GM18873 (cell line): ENCODE measurements at regions not wholly inside any gene's neighbourhood (a gene's known extent, or its start where the extent isn't known, plus 50 kb on each side); places are given as distances from the start of the nearest gene placed in this dataset.

ENCODE experiments used
- ATAC-seq: cut with Tn5 transposase; IDR thresholded peaks from one replicate; pipeline ENCODE4 v1.9.1; 2021; ENCODE audit warnings: mild to moderate bottlenecking, moderate library complexity, moderate number of reproducible peaks; ENCODE audit not compliant: unreplicated experiment, low FRiP score

GRCh38 chr11:97964332-97965004 lies 1056.3 kb upstream of the CNTN5 start:
- ATAC-seq = no peak

- no peak for ATAC-seq
These were observed 1054.7 kb upstream of the CNTN5 start for GRCh38 chr11:97965849-97966646.

GRCh38 chr11:97966901-97967300 lies 1053.8 kb upstream of the CNTN5 start:
- no peak for ATAC-seq

- no peak for ATAC-seq
These were observed 1052.7 kb upstream of the CNTN5 start for GRCh38 chr11:97968071-97968470.

- ATAC-seq = no peak
These were observed 1048.0 kb upstream of the CNTN5 start for GRCh38 chr11:97972731-97973130.

- ATAC-seq = no peak
These were observed 1047.3 kb upstream of the CNTN5 start for GRCh38 chr11:97973352-97973857.

- ATAC-seq = no peak
These were observed 1045.8 kb upstream of the CNTN5 start for GRCh38 chr11:97974798-97975498.

- no peak for ATAC-seq
These were observed 1043.0 kb upstream of the CNTN5 start for GRCh38 chr11:97977726-97978125.

GRCh38 chr11:97979741-97980140 lies 1041.0 kb upstream of the CNTN5 start:
- no peak for ATAC-seq

- no peak for ATAC-seq
These were observed 1038.2 kb upstream of the CNTN5 start for GRCh38 chr11:97982512-97982911.

- ATAC-seq = no peak
These were observed 1031.6 kb upstream of the CNTN5 start for GRCh38 chr11:97989121-97989520.

GRCh38 chr11:97990162-97990920 lies 1030.4 kb upstream of the CNTN5 start:
- ATAC-seq = no peak

GRCh38 chr11:97993562-97993961 lies 1027.2 kb upstream of the CNTN5 start:
- ATAC-seq = no peak

GRCh38 chr11:97995874-97996273 lies 1024.9 kb upstream of the CNTN5 start:
- no peak for ATAC-seq

GRCh38 chr11:97996762-97997161 lies 1024.0 kb upstream of the CNTN5 start:
- ATAC-seq = no peak

- ATAC-seq = no peak
These were observed 1017.0 kb upstream of the CNTN5 start for GRCh38 chr11:98003606-98004371.

GRCh38 chr11:98007072-98007471 lies 1013.7 kb upstream of the CNTN5 start:
- no peak for ATAC-seq

- ATAC-seq = no peak
These were observed 993.1 kb upstream of the CNTN5 start for GRCh38 chr11:98027652-98028051.

GRCh38 chr11:98029832-98030231 lies 990.9 kb upstream of the CNTN5 start:
- ATAC-seq = no peak

- no peak for ATAC-seq
These were observed 983.9 kb upstream of the CNTN5 start for GRCh38 chr11:98036810-98037209.
